HCT116 (cell line): ENCODE measurements at regions not wholly inside any gene's neighbourhood (a gene's known extent, or its start where the extent isn't known, plus 50 kb on each side); places are given as distances from the start of the nearest gene placed in this dataset.

Experiments
- ATAC-seq: fragments of 200-7000 bp; cut with Tn5 transposase; 2 replicates; pipeline ENCODE4 v1.9.1; 2020; ENCODE audit warnings: mild to moderate bottlenecking, moderate library complexity
- BruUV-seq: library from RNA; stranded (reverse); fragments of 400-500 nt; replicated peaks from 2 replicates; lab custom pipeline; 2021; lab: Mats Ljungman, UMichigan
- CTCF ChIA-PET: fragments of 300-600 bp; sonication (Branson Sonifier 250); formaldehyde crosslinking; loops from one replicate; lab custom pipeline; 2021; ENCODE audit warnings: antibody characterized with exemption; lab: Charles Lee
- POLR2A ChIA-PET: fragments of 300-600, 350-600 bp; sonication (Branson Sonifier 250); formaldehyde crosslinking; loops from one replicate; lab custom pipeline; 2021; ENCODE audit warnings: antibody characterized with exemption; lab: Charles Lee
- RAD21 ChIA-PET, 2 experiments: fragments of 300-600 bp; sonication (Branson Sonifier 250); formaldehyde crosslinking; loops; one replicate each; lab custom pipeline; 2023; ENCODE audit warnings: low total read pairs in 2 of 2; ENCODE audit not compliant: uncharacterized antibody in 2 of 2, unreplicated experiment in 2 of 2, low non-redundant PET in 1 of 2; lab: Charles Lee
- DNase-seq: peaks from one replicate; pipeline ENCODE4 v3.0.0-alpha.2; 2010; ENCODE audit warnings: low read depth, low spot score
- H2AFZ ChIP-seq: fragments of 200-600 bp; shearing (Covaris generic), sonication (generic); 2 replicates; pipeline ENCODE4 v1.6.1; 2017; ENCODE audit warnings: low read depth, mixed run types, mixed read lengths, antibody characterized with exemption, low read length; ENCODE audit not compliant: poor library complexity, severe bottlenecking
- H3K27ac ChIP-seq: 2 replicates; pipeline ENCODE4 v1.5.1; 2012; ENCODE audit warnings: low read depth, low read length
- H3K27me3 ChIP-seq: fragments of 200-600 bp; sonication (generic); 2 replicates; pipeline ENCODE4 v1.6.1; 2016; ENCODE audit warnings: mixed run types, low read length, mixed read lengths; ENCODE audit not compliant: insufficient read depth
- H3K36me3 ChIP-seq, 2 experiments: fragments of 200-500 bp in 1 of 2; fragments of 200-600 bp in 1 of 2; sonication (Bioruptor generic) in 1 of 2; sonication (generic) in 1 of 2; 2 replicates each; pipeline versions ENCODE4 v1.5.1 to v1.6.1; 2014 to 2016; ENCODE audit warnings: low read length in 2 of 2, inconsistent platforms in 1 of 2, mixed read lengths in 1 of 2, mixed run types in 1 of 2; ENCODE audit not compliant: insufficient read depth in 2 of 2, control insufficient read depth in 1 of 2
- H3K4me1 ChIP-seq, 2 experiments: fragments of 200-600 bp in 1 of 2; sonication (generic) in 1 of 2; 2 replicates each; pipeline versions ENCODE4 v1.5.1 to v1.6.1; 2012 to 2017; ENCODE audit warnings: low read length in 2 of 2, inconsistent platforms in 1 of 2, mild to moderate bottlenecking in 1 of 2, mixed read lengths in 1 of 2, mixed run types in 1 of 2, moderate library complexity in 1 of 2; ENCODE audit not compliant: insufficient read depth in 2 of 2, control insufficient read depth in 1 of 2
- H3K4me2 ChIP-seq: fragments of 200-600 bp; sonication (generic); 2 replicates; pipeline ENCODE4 v1.6.1; 2017; ENCODE audit warnings: mixed run types, low read length, mixed read lengths
- H3K4me3 ChIP-seq, 2 experiments: fragments of 200-600 bp in 1 of 2; sonication (generic) in 1 of 2; replicated peaks in 1 of 2; 2 replicates each; pipeline ENCODE4 v1.5.1; 2011 to 2016; ENCODE audit warnings: low read length in 2 of 2, control low read depth in 1 of 2, low read depth in 1 of 2, mild to moderate bottlenecking in 1 of 2, mixed read lengths in 1 of 2, mixed run types in 1 of 2
- H3K79me2 ChIP-seq: fragments of 200-600 bp; sonication (generic); 2 replicates; pipeline ENCODE4 v1.6.1; 2017; ENCODE audit warnings: mild to moderate bottlenecking, mixed run types, low read length, moderate library complexity, mixed read lengths; ENCODE audit not compliant: insufficient read depth
- H3K9ac ChIP-seq: fragments of 200-600 bp; sonication (generic); 2 replicates; pipeline ENCODE4 v1.6.1; 2016; ENCODE audit warnings: low read length, mixed read lengths
- H3K9me2 ChIP-seq: fragments of 200-600 bp; sonication (generic), shearing (Covaris generic); 2 replicates; pipeline ENCODE4 v1.6.1; 2017; ENCODE audit warnings: mixed run types, mild to moderate bottlenecking, moderate library complexity; ENCODE audit not compliant: insufficient read depth
- H3K9me3 ChIP-seq, 2 experiments: fragments of 200-500 bp in 1 of 2; fragments of 200-600 bp in 1 of 2; sonication (Bioruptor generic) in 1 of 2; sonication (generic) in 1 of 2; 2 replicates each; pipeline ENCODE4 v1.6.1; 2014 to 2017; ENCODE audit warnings: low read length in 2 of 2, mixed read lengths in 2 of 2, inconsistent platforms in 1 of 2, low read depth in 1 of 2, mild to moderate bottlenecking in 1 of 2, mixed run types in 1 of 2, moderate library complexity in 1 of 2; ENCODE audit not compliant: control insufficient read depth in 1 of 2, insufficient read depth in 1 of 2
- H4K20me1 ChIP-seq: fragments of 200-600 bp; sonication (generic), shearing (Covaris generic); 2 replicates; pipeline ENCODE4 v1.6.1; 2017; ENCODE audit warnings: mixed run types, mild to moderate bottlenecking, moderate library complexity; ENCODE audit not compliant: insufficient read depth
- CEBPB ChIP-seq: IDR thresholded peaks from 2 replicates; pipeline ENCODE4 v1.6.1; 2012; ENCODE audit warnings: low read depth
- CTCF ChIP-seq, 3 experiments: fragments of 200-600 bp in 1 of 3; sonication (generic) in 1 of 3; IDR thresholded peaks in 2 of 3; conservative IDR thresholded peaks in 1 of 3; 2 replicates each; pipeline ENCODE4 v1.5.1; 2012 to 2017; ENCODE audit warnings: low read depth in 2 of 3, low read length in 2 of 3, antibody characterized with exemption in 1 of 3, borderline replicate concordance in 1 of 3, control low read depth in 1 of 3, mild to moderate bottlenecking in 1 of 3, mixed read lengths in 1 of 3, mixed run types in 1 of 3, moderate library complexity in 1 of 3; ENCODE audit not compliant: insufficient read depth in 1 of 3
- EGR1 ChIP-seq: IDR thresholded peaks from 2 replicates; pipeline ENCODE4 v1.6.1; 2012; ENCODE audit warnings: low read depth
- ELF1 ChIP-seq: IDR thresholded peaks from 2 replicates; pipeline ENCODE4 v1.6.1; 2012; ENCODE audit warnings: low read depth, borderline replicate concordance
- EZH2phosphoT487 ChIP-seq: fragments of 200-600 bp; IDR thresholded peaks from 2 replicates; pipeline ENCODE4 v1.6.1; 2018; ENCODE audit warnings: antibody characterized with exemption, borderline replicate concordance
- FOSL1 ChIP-seq: IDR thresholded peaks from 2 replicates; pipeline ENCODE4 v1.6.1; 2012; ENCODE audit warnings: low read depth
- POLR2A ChIP-seq: IDR thresholded peaks from 2 replicates; pipeline ENCODE4 v1.7.0; 2011; ENCODE audit warnings: borderline replicate concordance; ENCODE audit not compliant: insufficient read depth, insufficient read length; ENCODE audit errors: extremely low read depth
- TCF7L2 ChIP-seq: IDR thresholded peaks from 2 replicates; pipeline ENCODE4 v1.7.0; 2011; ENCODE audit warnings: borderline replicate concordance, inconsistent platforms; ENCODE audit not compliant: insufficient read depth, insufficient read length; ENCODE audit errors: extremely low read depth
- YY1 ChIP-seq: IDR thresholded peaks from 2 replicates; pipeline ENCODE4 v1.6.1; 2011; ENCODE audit warnings: low read length, low read depth, moderate library complexity, mild to moderate bottlenecking; ENCODE audit not compliant: insufficient replicate concordance; ENCODE audit errors: extremely low read depth
- ZBTB33 ChIP-seq: IDR thresholded peaks from 2 replicates; pipeline ENCODE4 v1.6.1; 2011; ENCODE audit warnings: mild to moderate bottlenecking, low read length, moderate library complexity; ENCODE audit not compliant: insufficient replicate concordance; ENCODE audit errors: extremely low read depth
- ZNF274 ChIP-seq: fragments of 200-500 bp; sonication (Bioruptor generic); IDR thresholded peaks from 2 replicates; pipeline ENCODE4 v1.6.1; 2014; ENCODE audit warnings: mild to moderate bottlenecking, low read depth, low read length, inconsistent platforms
- intact Hi-C: fragments of 100-400 bp; cut with micrococcal nuclease; formaldehyde crosslinking; loops from 2 replicates; pipeline ENCODE4 v1.10.0; 2022

DNA sequence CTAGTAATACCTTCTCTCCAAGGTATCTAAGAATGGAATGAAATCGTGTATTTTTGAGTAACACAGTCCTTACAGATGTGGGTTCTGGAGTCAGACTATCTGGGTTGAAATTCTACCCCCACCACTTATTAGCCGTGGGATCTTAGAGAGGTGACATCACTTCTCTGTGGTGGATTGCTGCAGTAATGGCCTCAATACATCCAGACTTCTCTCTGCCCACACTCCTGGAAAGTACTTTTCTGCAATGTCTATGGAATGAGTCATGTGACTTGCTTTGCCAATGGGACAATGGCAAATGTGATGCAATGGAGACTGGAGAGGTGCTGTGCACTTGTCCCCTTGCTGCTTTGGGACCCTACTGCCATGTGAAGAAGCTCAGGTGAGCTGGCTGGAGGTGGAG is 418.2 kb downstream of the HAPSTR1 start:
- intact Hi-C loops = no loop called here
- POLR2A ChIA-PET = no interaction called here
- Histone ChIP-seq H3K27me3 (no peaks in the 10 kb centered on the region), H3K4me2 (no peak overlapping the region), H3K36me3 (no peaks in the 10 kb centered on the region), H4K20me1 (no peaks in the 10 kb centered on the region), H3K9me3 (no peaks in the 10 kb centered on the region), H2AFZ (no peak overlapping the region), H3K27ac (no peak overlapping the region), H3K9me2 (no peaks in the 10 kb centered on the region), H3K9ac (no peak overlapping the region), H3K79me2 (no peaks in the 10 kb centered on the region), H3K4me3 (no peak overlapping the region), H3K4me1 (no peaks in the 10 kb centered on the region)
- no TSS peak for BruUV-seq
- CTCF ChIA-PET = no interaction called here
- no peak for DNase-seq
- no peak for ATAC-seq
- no peak for TF ChIP-seq EGR1
- no peak for TF ChIP-seq YY1
- TF ChIP-seq ZBTB33 = no peak
- no peak for TF ChIP-seq FOSL1
- TF ChIP-seq CTCF (IDR thresholded peaks at IDR 0.05 in 2 of 3, conservative IDR thresholded peaks at IDR 0.05 in 1 of 3; ENCODE audit: borderline replicate concordance in 1 of 3, insufficient read depth in 1 of 3, low read depth in 2 of 3, low read length in 2 of 3) = no peak
- TF ChIP-seq POLR2A = no peak
- TF ChIP-seq EZH2phosphoT487 = no peak
- no peak for TF ChIP-seq ELF1
- no peak for TF ChIP-seq ZNF274
- no peak for TF ChIP-seq TCF7L2
- TF ChIP-seq CEBPB = no peak
- RAD21 ChIA-PET = no interaction called here
